ENCODE measurements at regions not wholly inside any gene's neighbourhood (a gene's known extent, or its start where the extent isn't known, plus 50 kb on each side); places are given as distances from the start of the nearest gene placed in this dataset.
"Not testable (repeated sequence)": the region's sequence is repeated elsewhere in the genome, so short reads cannot be mapped to it uniquely, and the experiment has no call there.

GRCh38 chr6:100229512-100229911 lies 235.2 kb downstream of the SIM1 start:
- H3K4me3 ChIP-seq (ENCODE audit: low read depth, low read length), result peak overlapping the region; percentile 61
- peaks cover 4% of the 10 kb centered on the region; the same call in 1 of the 2 replicates for H3K4me1 ChIP-seq
- DNase-seq, result no peak
- H3K36me3 ChIP-seq, result no peaks in the 10 kb centered on the region
- no peak for TF ChIP-seq CTCF (IDR thresholded peaks at IDR 0.05; ENCODE audit: low read depth, low read length)
- H3K27me3 ChIP-seq, result peaks cover 9% of the 10 kb centered on the region
- H3K9me3 ChIP-seq, result no peaks in the 10 kb centered on the region

- peaks cover 6% of the 10 kb centered on the region for H3K27me3 ChIP-seq
- no peaks in the 10 kb centered on the region for H3K36me3 ChIP-seq
- peaks cover 4% of the 10 kb centered on the region; the same call in 1 of the 2 replicates for H3K4me1 ChIP-seq
- peak; percentile 32 for TF ChIP-seq CTCF (IDR thresholded peaks at IDR 0.05; ENCODE audit: low read depth, low read length)
- H3K4me3 ChIP-seq (ENCODE audit: low read depth, low read length), result peak overlapping the region; percentile 61
- DNase-seq, result peak; percentile 73
- H3K9me3 ChIP-seq, result no peaks in the 10 kb centered on the region
Observed at GRCh38 chr6:100228834-100229441, 234.9 kb upstream of the MCHR2 start.

GRCh38 chr6:100228437-100228833 lies 234.4 kb upstream of the MCHR2 start:
- DNase-seq, result no peak
- H3K27me3 ChIP-seq, result peaks cover 6% of the 10 kb centered on the region
- H3K4me3 ChIP-seq (ENCODE audit: low read depth, low read length), result peak overlapping the region; percentile 61
- no peaks in the 10 kb centered on the region for H3K36me3 ChIP-seq
- no peaks in the 10 kb centered on the region for H3K9me3 ChIP-seq
- H3K4me1 ChIP-seq, result peaks cover 4% of the 10 kb centered on the region; the same call in 1 of the 2 replicates
- no peak for TF ChIP-seq CTCF (IDR thresholded peaks at IDR 0.05; ENCODE audit: low read depth, low read length)

- no peak for DNase-seq
- Histone ChIP-seq H3K36me3 (no peaks in the 10 kb centered on the region), H3K4me3 (ENCODE audit: low read depth, low read length) (no peak overlapping the region), H3K27me3 (peaks cover 3% of the 10 kb centered on the region), H3K9me3 (no peaks in the 10 kb centered on the region), H3K4me1 (peaks cover 4% of the 10 kb centered on the region; the same call in 1 of the 2 replicates)
- TF ChIP-seq CTCF (IDR thresholded peaks at IDR 0.05; ENCODE audit: low read depth, low read length), result no peak
Observed at GRCh38 chr6:100226811-100227210, 232.8 kb upstream of the MCHR2 start.

GRCh38 chr6:100223952-100224351 lies 229.9 kb upstream of the MCHR2 start:
- H3K9me3 ChIP-seq; H3K4me3 ChIP-seq (ENCODE audit: low read depth, low read length); DNase-seq; H3K4me1 ChIP-seq; H3K36me3 ChIP-seq; H3K27me3 ChIP-seq: not testable (repeated sequence)

- Histone ChIP-seq H3K9me3 (no peaks in the 10 kb centered on the region), H3K4me1 (no peaks in the 10 kb centered on the region), H3K4me3 (ENCODE audit: low read depth, low read length) (no peak overlapping the region), H3K27me3 (no peaks in the 10 kb centered on the region), H3K36me3 (no peaks in the 10 kb centered on the region)
- TF ChIP-seq CTCF (IDR thresholded peaks at IDR 0.05; ENCODE audit: low read depth, low read length), result no peak
- no peak for DNase-seq
Observed at GRCh38 chr6:100220543-100220942, 226.5 kb upstream of the MCHR2 start.

Data from BE2C (cell line).